Smooth muscle cell (in vitro differentiated cells): ENCODE measurements at regions not wholly inside any gene's neighbourhood (a gene's known extent, or its start where the extent isn't known, plus 50 kb on each side); places are given as distances from the start of the nearest gene placed in this dataset.

Source experiments
- DNase-seq: peaks from one replicate; lab custom pipeline; 2025; ENCODE audit not compliant: unreplicated experiment; lab: John Stamatoyannopoulos, UW
- H2AFZ ChIP-seq: fragments of 200-600 bp; sonication (generic); 2 replicates; pipeline ENCODE4 v1.6.0; 2016; ENCODE audit warnings: antibody characterized with exemption, low read depth, mild to moderate bottlenecking
- H3F3A ChIP-seq: fragments of 200-600 bp; sonication (generic); 2 replicates; pipeline ENCODE4 v1.6.0; 2017; ENCODE audit warnings: antibody characterized with exemption, low read depth
- H3K27ac ChIP-seq: fragments of 200-600 bp; sonication (generic); 2 replicates; pipeline ENCODE4 v1.5.1; 2016; ENCODE audit warnings: low read depth, mild to moderate bottlenecking
- H3K27me3 ChIP-seq: fragments of 200-600 bp; sonication (generic); 2 replicates; pipeline ENCODE4 v1.6.1; 2016; ENCODE audit warnings: low read depth, mild to moderate bottlenecking
- H3K36me3 ChIP-seq: fragments of 200-600 bp; sonication (generic); 2 replicates; pipeline ENCODE4 v1.5.1; 2016; ENCODE audit warnings: low read depth
- H3K4me1 ChIP-seq: fragments of 200-600 bp; sonication (generic); 2 replicates; pipeline ENCODE4 v1.5.1; 2016; ENCODE audit warnings: low read depth
- H3K4me2 ChIP-seq: fragments of 200-600 bp; sonication (generic); 2 replicates; pipeline ENCODE4 v1.6.0; 2016; ENCODE audit warnings: mild to moderate bottlenecking
- H3K4me3 ChIP-seq: fragments of 200-600 bp; sonication (generic); 2 replicates; pipeline ENCODE4 v1.5.1; 2016; ENCODE audit warnings: mild to moderate bottlenecking
- H3K79me2 ChIP-seq: fragments of 200-600 bp; sonication (generic); 2 replicates; pipeline ENCODE4 v1.6.0; 2016; ENCODE audit warnings: low read depth, mild to moderate bottlenecking
- H3K9ac ChIP-seq: fragments of 200-600 bp; sonication (generic); 2 replicates; pipeline ENCODE4 v1.6.0; 2016; ENCODE audit warnings: low read depth
- H3K9me3 ChIP-seq: fragments of 200-600 bp; sonication (generic); replicated peaks from 2 replicates; pipeline ENCODE4 v1.5.1; 2016; ENCODE audit warnings: low read depth
- H4K20me1 ChIP-seq: fragments of 200-600 bp; sonication (generic); 2 replicates; pipeline ENCODE4 v1.6.0; 2016; ENCODE audit warnings: low read depth
- WGBS: methylation state at CpG from one replicate; pipeline ENCODE4 v1.1.7; 2016; ENCODE audit warnings: low lambda C conversion rate; 5-methylcytosine and 5-hydroxymethylcytosine counted together
- TF ChIP-seq, protein P1 (sequence below): fragments of 200-600 bp; sonication (generic); IDR thresholded peaks from 2 replicates; pipeline ENCODE4 v1.5.1; 2017; ENCODE audit warnings: borderline replicate concordance, mild to moderate bottlenecking, antibody characterized with exemption; ENCODE audit not compliant: insufficient read depth, poor library complexity, severe bottlenecking

DNA sequence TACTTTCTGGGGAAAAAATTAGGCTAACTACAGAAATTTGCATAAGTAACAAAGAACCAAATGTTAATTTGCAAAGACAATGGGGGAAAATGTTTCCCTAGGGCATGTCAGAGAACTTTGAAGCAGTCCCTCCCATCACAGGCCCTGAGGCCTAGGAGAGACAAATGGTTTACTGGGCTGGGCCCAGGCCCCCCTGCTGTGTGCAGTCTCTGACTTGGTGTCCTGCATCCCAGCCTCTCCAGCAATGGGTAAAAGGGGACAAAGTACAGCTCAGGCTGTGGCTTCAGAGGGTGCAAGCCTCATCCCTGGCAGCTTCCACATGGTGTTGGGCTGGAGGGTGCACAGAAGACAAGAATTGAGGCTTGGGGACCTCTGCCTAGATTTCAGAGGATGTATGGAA, 788.4 kb downstream of the FRK start:
- no peak overlapping the region for H2AFZ ChIP-seq

DNA sequence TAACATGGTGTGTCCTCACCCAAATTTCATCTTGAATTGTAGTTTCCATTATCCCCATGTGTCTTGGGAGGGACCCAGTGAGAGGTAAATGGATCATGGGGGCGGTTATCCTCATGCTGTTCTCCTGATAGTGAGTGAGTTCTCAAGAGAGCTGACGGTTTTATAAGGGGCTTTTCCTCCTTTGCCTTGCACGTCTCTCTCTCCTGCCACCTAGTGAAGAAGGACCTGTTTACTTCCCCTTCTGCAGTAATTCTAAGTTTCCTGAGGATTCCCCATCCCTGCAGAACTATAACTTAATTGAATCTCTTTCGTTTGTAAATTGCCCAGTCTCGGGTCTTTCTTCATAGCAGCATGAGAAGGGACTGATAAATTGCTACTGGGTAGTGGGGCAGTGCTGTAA, 789.3 kb downstream of the FRK start:
- H3K36me3 ChIP-seq, result no peaks in the 10 kb centered on the region
- no peaks in the 10 kb centered on the region for H3K4me1 ChIP-seq
- H3F3A ChIP-seq, result no peaks in the 10 kb centered on the region
- H2AFZ ChIP-seq, result no peak overlapping the region
- H3K4me2 ChIP-seq, result no peak overlapping the region
- TF ChIP-seq, protein P1, sequence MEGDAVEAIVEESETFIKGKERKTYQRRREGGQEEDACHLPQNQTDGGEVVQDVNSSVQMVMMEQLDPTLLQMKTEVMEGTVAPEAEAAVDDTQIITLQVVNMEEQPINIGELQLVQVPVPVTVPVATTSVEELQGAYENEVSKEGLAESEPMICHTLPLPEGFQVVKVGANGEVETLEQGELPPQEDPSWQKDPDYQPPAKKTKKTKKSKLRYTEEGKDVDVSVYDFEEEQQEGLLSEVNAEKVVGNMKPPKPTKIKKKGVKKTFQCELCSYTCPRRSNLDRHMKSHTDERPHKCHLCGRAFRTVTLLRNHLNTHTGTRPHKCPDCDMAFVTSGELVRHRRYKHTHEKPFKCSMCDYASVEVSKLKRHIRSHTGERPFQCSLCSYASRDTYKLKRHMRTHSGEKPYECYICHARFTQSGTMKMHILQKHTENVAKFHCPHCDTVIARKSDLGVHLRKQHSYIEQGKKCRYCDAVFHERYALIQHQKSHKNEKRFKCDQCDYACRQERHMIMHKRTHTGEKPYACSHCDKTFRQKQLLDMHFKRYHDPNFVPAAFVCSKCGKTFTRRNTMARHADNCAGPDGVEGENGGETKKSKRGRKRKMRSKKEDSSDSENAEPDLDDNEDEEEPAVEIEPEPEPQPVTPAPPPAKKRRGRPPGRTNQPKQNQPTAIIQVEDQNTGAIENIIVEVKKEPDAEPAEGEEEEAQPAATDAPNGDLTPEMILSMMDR, result no peak
- no peak overlapping the region for H3K9ac ChIP-seq
- no peaks in the 10 kb centered on the region for H3K79me2 ChIP-seq
- H3K27me3 ChIP-seq, result no peaks in the 10 kb centered on the region
- no peak for DNase-seq
- WGBS, result 53% methylated on average over 5 of the region's 5 CpGs
- no peak overlapping the region for H3K4me3 ChIP-seq
- no peaks in the 10 kb centered on the region for H4K20me1 ChIP-seq
- H3K9me3 ChIP-seq, result no peaks in the 10 kb centered on the region
- H3K27ac ChIP-seq, result no peak overlapping the region

More for the DNA sequence above, 788.4 kb downstream of the FRK start:
- no peak for DNase-seq
- no peaks in the 10 kb centered on the region for H3K27me3 ChIP-seq
- H3K4me3 ChIP-seq, result no peak overlapping the region
- H3K36me3 ChIP-seq, result no peaks in the 10 kb centered on the region
- H3K4me2 ChIP-seq, result no peak overlapping the region
- H3K9me3 ChIP-seq, result no peaks in the 10 kb centered on the region
- H4K20me1 ChIP-seq, result no peaks in the 10 kb centered on the region
- H3F3A ChIP-seq, result no peaks in the 10 kb centered on the region
- H3K4me1 ChIP-seq, result no peaks in the 10 kb centered on the region
- H3K9ac ChIP-seq, result no peak overlapping the region
- no peak overlapping the region for H3K27ac ChIP-seq
- TF ChIP-seq, protein P1, result no peak
- H3K79me2 ChIP-seq, result no peaks in the 10 kb centered on the region

DNA sequence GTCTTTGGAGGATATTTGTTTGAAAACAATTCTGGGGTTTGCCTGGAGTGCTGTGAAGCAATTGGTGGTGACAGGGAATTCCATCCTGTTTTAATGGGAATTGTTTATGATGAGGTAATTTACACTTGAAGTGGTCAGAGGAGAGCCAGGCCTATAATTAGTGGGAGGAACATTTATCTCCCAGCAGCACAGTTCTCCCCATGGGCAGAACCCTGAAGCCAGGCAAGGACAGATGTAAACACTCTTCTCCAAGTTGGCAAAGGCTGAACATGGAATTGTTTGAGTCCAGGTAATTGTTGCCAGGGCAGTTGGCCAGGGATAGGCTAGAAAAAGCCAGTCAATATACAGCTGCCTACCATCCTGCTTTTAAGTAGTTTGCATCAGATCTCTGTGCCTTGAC, 789.7 kb downstream of the FRK start:
- Histone ChIP-seq H3K36me3 (no peaks in the 10 kb centered on the region), H3K4me3 (no peak overlapping the region), H4K20me1 (no peaks in the 10 kb centered on the region), H3K9ac (no peak overlapping the region), H3K79me2 (no peaks in the 10 kb centered on the region), H3K4me2 (no peak overlapping the region), H3F3A (no peaks in the 10 kb centered on the region), H3K27me3 (no peaks in the 10 kb centered on the region), H3K9me3 (no peaks in the 10 kb centered on the region), H2AFZ (no peak overlapping the region), H3K27ac (no peak overlapping the region), H3K4me1 (no peaks in the 10 kb centered on the region)
- TF ChIP-seq, protein P1, result no peak
- DNase-seq, result no peak

DNA sequence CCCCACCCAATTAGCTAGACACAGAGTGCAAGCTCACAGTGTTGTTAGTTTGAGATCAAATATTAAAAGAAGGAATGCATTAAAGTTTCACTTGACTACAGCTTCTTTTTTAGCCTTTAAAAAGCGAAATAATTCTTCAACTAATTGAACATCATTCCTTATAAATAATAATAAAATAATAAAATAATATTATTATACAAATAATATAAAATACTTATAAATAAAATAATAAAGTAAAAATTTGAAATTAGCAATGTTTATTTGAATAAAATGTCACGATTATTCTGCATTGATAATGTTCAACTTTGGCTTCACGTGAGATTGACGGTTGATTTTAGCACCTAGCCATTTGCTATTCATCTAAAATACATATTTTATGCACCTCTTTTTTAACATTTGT, 819.3 kb downstream of the FRK start:
- no peak overlapping the region for H3K9ac ChIP-seq
- H3K27me3 ChIP-seq, result no peaks in the 10 kb centered on the region
- H3K4me3 ChIP-seq, result no peak overlapping the region
- H3F3A ChIP-seq, result no peaks in the 10 kb centered on the region
- H3K79me2 ChIP-seq, result no peaks in the 10 kb centered on the region
- H4K20me1 ChIP-seq, result no peaks in the 10 kb centered on the region
- WGBS, result 92% methylated on average over 4 of the region's 4 CpGs
- H3K9me3 ChIP-seq, result no peaks in the 10 kb centered on the region
- no peaks in the 10 kb centered on the region for H3K4me1 ChIP-seq
- H2AFZ ChIP-seq, result no peak overlapping the region
- TF ChIP-seq, protein P1, result no peak
- no peaks in the 10 kb centered on the region for H3K36me3 ChIP-seq
- H3K4me2 ChIP-seq, result no peak overlapping the region
- no peak overlapping the region for H3K27ac ChIP-seq
- DNase-seq, result no peak
